ENCODE measurements at regions not wholly inside any gene's neighbourhood (a gene's known extent, or its start where the extent isn't known, plus 50 kb on each side); places are given as distances from the start of the nearest gene placed in this dataset.

- H3K4me1 ChIP-seq, result no peaks in the 10 kb centered on the region
- no peaks in the 10 kb centered on the region for H3K9me3 ChIP-seq
- no peak overlapping the region for H3K27ac ChIP-seq
- H3K27me3 ChIP-seq, result no peaks in the 10 kb centered on the region
- intact Hi-C loops (cut with DNase I), result no loop called here
- no peaks in the 10 kb centered on the region for H3K36me3 ChIP-seq
- TF ChIP-seq POLR2A (IDR thresholded peaks at IDR 0.05), result no peak
- H3K4me3 ChIP-seq, result no peak overlapping the region
- no peak for DNase-seq
- 43 to 60% methylated on average over 3 of the region's 3 CpGs for WGBS, 2 donors
These were observed 749.5 kb downstream of the GATA3 start for GRCh38 chr10:8803992-8804391.

DNA sequence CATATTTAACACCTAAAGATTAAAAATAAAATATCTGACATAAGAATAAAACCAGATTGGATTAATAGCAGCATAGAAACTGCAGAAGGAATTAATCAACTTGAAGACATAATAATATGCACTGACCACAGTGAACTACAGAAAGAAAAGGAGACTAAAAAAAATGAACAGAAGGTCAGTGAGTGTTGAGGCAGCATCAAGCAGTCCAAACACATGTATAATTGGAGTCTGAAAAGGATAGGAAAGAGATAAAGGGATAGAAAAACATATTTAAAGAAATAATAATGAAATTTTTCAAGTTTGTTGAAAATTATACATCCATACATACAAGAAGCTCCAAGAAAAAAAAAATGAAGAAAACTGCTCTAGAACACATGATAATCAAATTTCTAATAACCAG, 756.2 kb downstream of the GATA3 start:
- no peaks in the 10 kb centered on the region for H3K36me3 ChIP-seq
- no peaks in the 10 kb centered on the region for H3K27me3 ChIP-seq
- DNase-seq, result no peak
- H3K4me1 ChIP-seq, result no peaks in the 10 kb centered on the region
- no peak for TF ChIP-seq POLR2AphosphoS5 (IDR thresholded peaks at IDR 0.05)
- no peak for TF ChIP-seq EP300 (IDR thresholded peaks at IDR 0.05)
- TF ChIP-seq, protein P1, sequence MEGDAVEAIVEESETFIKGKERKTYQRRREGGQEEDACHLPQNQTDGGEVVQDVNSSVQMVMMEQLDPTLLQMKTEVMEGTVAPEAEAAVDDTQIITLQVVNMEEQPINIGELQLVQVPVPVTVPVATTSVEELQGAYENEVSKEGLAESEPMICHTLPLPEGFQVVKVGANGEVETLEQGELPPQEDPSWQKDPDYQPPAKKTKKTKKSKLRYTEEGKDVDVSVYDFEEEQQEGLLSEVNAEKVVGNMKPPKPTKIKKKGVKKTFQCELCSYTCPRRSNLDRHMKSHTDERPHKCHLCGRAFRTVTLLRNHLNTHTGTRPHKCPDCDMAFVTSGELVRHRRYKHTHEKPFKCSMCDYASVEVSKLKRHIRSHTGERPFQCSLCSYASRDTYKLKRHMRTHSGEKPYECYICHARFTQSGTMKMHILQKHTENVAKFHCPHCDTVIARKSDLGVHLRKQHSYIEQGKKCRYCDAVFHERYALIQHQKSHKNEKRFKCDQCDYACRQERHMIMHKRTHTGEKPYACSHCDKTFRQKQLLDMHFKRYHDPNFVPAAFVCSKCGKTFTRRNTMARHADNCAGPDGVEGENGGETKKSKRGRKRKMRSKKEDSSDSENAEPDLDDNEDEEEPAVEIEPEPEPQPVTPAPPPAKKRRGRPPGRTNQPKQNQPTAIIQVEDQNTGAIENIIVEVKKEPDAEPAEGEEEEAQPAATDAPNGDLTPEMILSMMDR (IDR thresholded peaks at IDR 0.05), result no peak
- TF ChIP-seq POLR2A (IDR thresholded peaks at IDR 0.05), result no peak
- H3K27ac ChIP-seq, result no peak overlapping the region
- intact Hi-C loops (cut with DNase I), result no loop called here
- H3K9me3 ChIP-seq, result no peaks in the 10 kb centered on the region
- no peak overlapping the region for H3K4me3 ChIP-seq

DNA sequence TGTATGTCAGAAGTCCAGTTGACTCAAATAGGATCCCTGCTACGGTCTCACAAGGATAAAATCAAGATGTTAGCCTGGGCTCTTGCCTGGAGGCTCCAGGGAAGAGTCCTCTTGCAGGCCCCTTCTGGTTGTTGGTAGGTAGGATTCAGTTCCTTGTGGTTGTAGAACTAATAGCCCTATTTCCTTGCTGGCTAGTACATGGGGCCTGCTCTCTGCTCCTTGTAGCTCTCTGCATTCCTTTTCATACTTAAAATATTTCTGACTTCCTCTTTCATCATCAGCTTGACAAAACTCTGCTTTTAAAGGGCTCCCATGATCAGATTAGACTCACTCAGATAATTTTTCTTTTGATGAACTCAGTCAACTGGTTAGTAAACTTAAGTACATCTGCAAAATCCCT, 756.7 kb downstream of the GATA3 start:
- H3K4me3 ChIP-seq, result no peak overlapping the region
- H3K9me3 ChIP-seq, result no peaks in the 10 kb centered on the region
- 32 to 72% methylated on average over 1 of the region's 1 CpG for WGBS, 2 donors
- no peaks in the 10 kb centered on the region for H3K27me3 ChIP-seq
- H3K27ac ChIP-seq, result no peak overlapping the region
- intact Hi-C loops (cut with DNase I), result no loop called here
- DNase-seq, result no peak
- H3K36me3 ChIP-seq, result no peaks in the 10 kb centered on the region
- TF ChIP-seq EP300 (IDR thresholded peaks at IDR 0.05) (no peak), POLR2A (IDR thresholded peaks at IDR 0.05) (no peak), POLR2AphosphoS5 (IDR thresholded peaks at IDR 0.05) (no peak)
- TF ChIP-seq, protein P1 (IDR thresholded peaks at IDR 0.05), result no peak
- no peaks in the 10 kb centered on the region for H3K4me1 ChIP-seq

DNA sequence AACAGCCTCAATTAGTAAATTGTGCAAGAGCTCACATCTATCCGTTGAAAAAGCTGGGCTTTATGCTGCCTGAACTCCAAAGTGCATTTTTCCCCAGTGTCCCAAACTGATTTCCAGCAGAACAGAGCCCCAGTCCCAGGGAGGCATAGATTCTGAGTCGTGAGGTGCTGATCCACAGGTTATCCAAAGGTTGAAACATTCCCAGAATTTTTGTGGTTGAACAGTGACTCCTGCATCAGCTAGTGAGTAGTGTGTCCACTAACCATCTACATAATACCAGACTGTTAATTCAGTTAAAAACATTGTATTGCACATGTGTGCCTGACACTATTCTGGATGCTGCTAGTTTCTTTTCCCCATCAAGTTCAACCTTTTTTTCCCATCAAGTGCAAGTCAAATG, 761.5 kb downstream of the GATA3 start:
- H3K4me3 ChIP-seq, result no peak overlapping the region
- intact Hi-C loops (cut with DNase I), result no loop called here

DNA sequence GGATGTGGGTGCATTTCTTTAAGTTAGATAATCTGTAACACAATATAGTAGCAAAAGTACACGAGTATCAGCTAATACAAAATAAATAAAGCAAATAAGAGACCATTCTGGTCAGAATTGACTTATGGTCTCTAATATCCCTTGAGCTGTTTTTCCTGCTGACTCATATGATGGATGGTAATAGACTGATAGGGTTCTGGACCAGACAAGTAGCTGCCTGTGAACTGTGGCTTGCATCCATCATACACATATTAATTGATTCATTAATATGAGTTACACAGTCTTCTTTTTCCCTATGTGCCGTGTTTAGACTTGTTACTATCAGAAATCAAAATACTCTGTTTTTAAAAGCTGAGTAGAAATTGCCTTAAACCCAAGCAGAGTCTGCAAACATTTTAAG, 762.8 kb downstream of the GATA3 start:
- no peaks in the 10 kb centered on the region for H3K4me1 ChIP-seq

More for the DNA sequence above, 761.5 kb downstream of the GATA3 start:
- Histone ChIP-seq H3K27me3 (no peaks in the 10 kb centered on the region), H3K36me3 (no peaks in the 10 kb centered on the region), H3K9me3 (no peaks in the 10 kb centered on the region), H3K27ac (no peak overlapping the region), H3K4me1 (no peaks in the 10 kb centered on the region)
- WGBS, 2 donors, result 51 to 66% methylated on average over 2 of the region's 2 CpGs
- no peak for DNase-seq
- TF ChIP-seq EP300 (IDR thresholded peaks at IDR 0.05), result no peak
- TF ChIP-seq, protein P1 (IDR thresholded peaks at IDR 0.05), result no peak
- TF ChIP-seq POLR2A (IDR thresholded peaks at IDR 0.05), result no peak
- no peak for TF ChIP-seq POLR2AphosphoS5 (IDR thresholded peaks at IDR 0.05)

More for the DNA sequence above, 762.8 kb downstream of the GATA3 start:
- DNase-seq, result no peak
- Histone ChIP-seq H3K4me3 (no peak overlapping the region), H3K27me3 (no peaks in the 10 kb centered on the region), H3K36me3 (no peaks in the 10 kb centered on the region), H3K27ac (no peak overlapping the region), H3K9me3 (no peaks in the 10 kb centered on the region)
- intact Hi-C loops (cut with DNase I), result no loop called here
- no peak for TF ChIP-seq POLR2AphosphoS5 (IDR thresholded peaks at IDR 0.05)
- TF ChIP-seq POLR2A (IDR thresholded peaks at IDR 0.05), result no peak
- TF ChIP-seq EP300 (IDR thresholded peaks at IDR 0.05), result no peak
- TF ChIP-seq, protein P1 (IDR thresholded peaks at IDR 0.05), result no peak
- 36 to 69% methylated on average over 2 of the region's 2 CpGs for WGBS, 2 donors
